ENCODE measurements at regions not wholly inside any gene's neighbourhood (a gene's known extent, or its start where the extent isn't known, plus 50 kb on each side); places are given as distances from the start of the nearest gene placed in this dataset.
"Not testable (repeated sequence)": the region's sequence is repeated elsewhere in the genome, so short reads cannot be mapped to it uniquely, and the experiment has no call there.

DNA sequence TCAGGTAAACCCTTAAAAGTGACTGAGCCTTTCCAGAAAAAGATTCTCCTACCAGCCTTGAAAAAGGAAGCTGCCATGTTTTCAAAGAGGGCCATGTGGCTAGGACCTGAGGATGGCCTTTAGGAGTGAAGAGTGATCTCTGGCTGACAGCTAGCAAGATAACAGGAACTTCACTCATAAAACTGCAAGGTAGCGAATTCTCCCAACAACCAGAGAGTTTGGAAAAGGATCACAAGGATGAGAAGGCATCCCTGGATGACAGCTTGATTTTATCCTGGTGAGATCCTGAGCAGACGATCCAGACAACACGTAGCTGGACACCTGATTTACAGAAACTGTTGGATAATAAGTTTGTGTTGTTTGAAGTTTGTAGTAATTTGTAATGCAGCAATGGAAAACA lies 115.6 kb upstream of the FBXO33 start:
- Histone ChIP-seq H3K4me3 (ENCODE audit: low read depth, low read length) (no peak overlapping the region), H3K27me3 (ENCODE audit: control insufficient read depth, insufficient read depth, low read length) (no peaks in the 10 kb centered on the region), H3K36me3 (ENCODE audit: control insufficient read depth, insufficient read depth, low read length) (no peaks in the 10 kb centered on the region), H3K9me3 (ENCODE audit: control insufficient read depth, insufficient read depth, low read depth, low read length) (0 out of 2 replicates have a peak, but pooled peaks cover 2% of the 10 kb centered on the region), H3K9ac (ENCODE audit: low read length) (no peak overlapping the region), H3K4me1 (ENCODE audit: control insufficient read depth, insufficient read depth, low read length) (no peaks in the 10 kb centered on the region), H3K27ac (ENCODE audit: low read depth, low read length) (no peak overlapping the region)

DNA sequence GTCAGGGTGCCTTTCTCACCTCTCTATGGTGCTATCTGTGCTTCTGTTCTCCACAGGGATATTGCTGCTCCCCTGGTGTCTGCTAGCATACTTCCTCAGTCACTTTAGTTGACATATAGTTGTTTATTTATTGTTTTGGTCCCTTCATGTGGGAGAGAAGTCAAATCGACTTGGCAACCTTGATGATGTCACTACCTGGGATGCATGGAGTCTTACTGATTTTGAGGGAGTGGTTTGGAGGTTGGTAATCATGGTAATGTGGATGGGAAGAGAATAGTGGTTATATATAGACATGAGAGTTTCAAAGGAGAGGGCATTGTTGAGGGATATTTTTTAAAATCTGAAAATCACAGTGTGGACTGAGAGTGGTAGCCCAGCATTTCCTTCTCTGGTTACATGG lies 73.6 kb upstream of the FBXO33 start:
- Histone ChIP-seq H3K27me3 (ENCODE audit: control insufficient read depth, insufficient read depth, low read length) (no peaks in the 10 kb centered on the region), H3K27ac (ENCODE audit: low read depth, low read length) (no peak overlapping the region), H3K36me3 (ENCODE audit: control insufficient read depth, insufficient read depth, low read length) (no peaks in the 10 kb centered on the region), H3K4me1 (ENCODE audit: control insufficient read depth, insufficient read depth, low read length) (no peaks in the 10 kb centered on the region), H3K4me3 (ENCODE audit: low read depth, low read length) (no peak overlapping the region), H3K9ac (ENCODE audit: low read length) (no peak overlapping the region), H3K9me3 (ENCODE audit: control insufficient read depth, insufficient read depth, low read depth, low read length) (peaks cover 11% of the 10 kb centered on the region)

GRCh38 chr14:39500253-39500652 lies 68.0 kb upstream of the FBXO33 start:
- Histone ChIP-seq H3K4me1 (ENCODE audit: control insufficient read depth, insufficient read depth, low read length) (no peaks in the 10 kb centered on the region), H3K4me3 (ENCODE audit: low read depth, low read length) (no peak overlapping the region), H3K9me3 (ENCODE audit: control insufficient read depth, insufficient read depth, low read depth, low read length) (peaks cover 32% of the 10 kb centered on the region), H3K9ac (ENCODE audit: low read length) (no peak overlapping the region), H3K36me3 (ENCODE audit: control insufficient read depth, insufficient read depth, low read length) (no peaks in the 10 kb centered on the region), H3K27me3 (ENCODE audit: control insufficient read depth, insufficient read depth, low read length) (no peaks in the 10 kb centered on the region), H3K27ac (ENCODE audit: low read depth, low read length) (no peak overlapping the region)

DNA sequence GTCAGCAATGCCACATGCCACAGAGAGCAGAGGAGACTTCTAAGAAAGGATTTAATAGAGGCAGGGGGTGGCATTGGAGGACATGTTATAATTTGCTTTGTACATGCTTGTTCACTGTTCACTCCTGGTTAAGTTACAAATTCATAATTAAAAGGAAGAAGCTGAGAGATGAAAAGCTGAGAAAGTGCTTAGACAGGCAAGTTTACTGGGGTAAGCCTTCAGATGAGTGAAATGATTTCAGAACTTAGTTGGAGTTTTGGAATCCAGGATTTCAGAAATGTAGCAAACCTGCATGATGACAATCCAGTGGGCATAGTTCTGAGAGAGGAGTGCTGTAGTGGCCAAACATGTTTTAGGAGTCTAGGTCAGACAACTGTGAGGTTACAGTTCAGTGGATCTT lies 67.3 kb upstream of the FBXO33 start:
- Histone ChIP-seq H3K36me3 (ENCODE audit: control insufficient read depth, insufficient read depth, low read length) (no peaks in the 10 kb centered on the region), H3K27me3 (ENCODE audit: control insufficient read depth, insufficient read depth, low read length) (no peaks in the 10 kb centered on the region), H3K4me1 (ENCODE audit: control insufficient read depth, insufficient read depth, low read length) (no peaks in the 10 kb centered on the region), H3K9me3 (ENCODE audit: control insufficient read depth, insufficient read depth, low read depth, low read length) (peaks cover 35% of the 10 kb centered on the region), H3K9ac (ENCODE audit: low read length) (no peak overlapping the region), H3K27ac (ENCODE audit: low read depth, low read length) (no peak overlapping the region), H3K4me3 (ENCODE audit: low read depth, low read length) (no peak overlapping the region)

GRCh38 chr14:39497677-39498076 lies 65.4 kb upstream of the FBXO33 start:
- not testable (repeated sequence) for H3K27ac ChIP-seq (ENCODE audit: low read depth, low read length); H3K4me3 ChIP-seq (ENCODE audit: low read depth, low read length); H3K36me3 ChIP-seq (ENCODE audit: control insufficient read depth, insufficient read depth, low read length); H3K4me1 ChIP-seq (ENCODE audit: control insufficient read depth, insufficient read depth, low read length); H3K9ac ChIP-seq (ENCODE audit: low read length); H3K27me3 ChIP-seq (ENCODE audit: control insufficient read depth, insufficient read depth, low read length)
- peaks cover 35% of the 10 kb centered on the region for H3K9me3 ChIP-seq (ENCODE audit: control insufficient read depth, insufficient read depth, low read depth, low read length)

DNA sequence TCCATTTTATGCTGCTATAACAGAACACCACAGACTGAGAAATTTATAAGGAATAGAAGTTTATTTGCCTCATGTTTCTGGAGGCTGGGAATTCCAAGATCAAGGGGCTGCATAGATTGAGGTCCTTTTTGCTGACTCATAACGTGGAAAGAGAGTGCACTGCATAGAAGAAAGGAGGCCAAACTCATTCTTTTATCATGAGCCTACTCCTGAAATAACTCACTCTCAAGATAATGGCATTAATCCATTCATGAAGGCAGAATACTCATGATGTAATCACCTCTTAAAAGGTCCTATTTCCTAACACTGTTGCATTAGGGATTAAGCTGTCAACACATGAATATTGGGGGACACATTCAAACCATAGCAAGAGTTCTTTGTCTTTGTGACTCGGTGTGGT lies 60.0 kb upstream of the FBXO33 start:
- H3K9ac ChIP-seq (ENCODE audit: low read length): no peak overlapping the region
- peaks cover 22% of the 10 kb centered on the region for H3K9me3 ChIP-seq (ENCODE audit: control insufficient read depth, insufficient read depth, low read depth, low read length)
- H3K4me3 ChIP-seq (ENCODE audit: low read depth, low read length): no peak overlapping the region
- H3K36me3 ChIP-seq (ENCODE audit: control insufficient read depth, insufficient read depth, low read length): no peaks in the 10 kb centered on the region
- peaks cover 12% of the 10 kb centered on the region; the same call in 1 of the 2 replicates for H3K4me1 ChIP-seq (ENCODE audit: control insufficient read depth, insufficient read depth, low read length)
- H3K27ac ChIP-seq (ENCODE audit: low read depth, low read length): peak overlapping the region; percentile 39; the same call in 1 of the 2 replicates
- H3K27me3 ChIP-seq (ENCODE audit: control insufficient read depth, insufficient read depth, low read length): no peaks in the 10 kb centered on the region

- H3K27me3 ChIP-seq (ENCODE audit: control insufficient read depth, insufficient read depth, low read length): no peaks in the 10 kb centered on the region
- no peaks in the 10 kb centered on the region for H3K36me3 ChIP-seq (ENCODE audit: control insufficient read depth, insufficient read depth, low read length)
- H3K9ac ChIP-seq (ENCODE audit: low read length): no peak overlapping the region
- H3K9me3 ChIP-seq (ENCODE audit: control insufficient read depth, insufficient read depth, low read depth, low read length): peaks cover 12% of the 10 kb centered on the region
- H3K27ac ChIP-seq (ENCODE audit: low read depth, low read length): peak overlapping the region; percentile 63; the same call in 1 of the 2 replicates
- H3K4me3 ChIP-seq (ENCODE audit: low read depth, low read length): no peak overlapping the region
- peaks cover 12% of the 10 kb centered on the region; the same call in 1 of the 2 replicates for H3K4me1 ChIP-seq (ENCODE audit: control insufficient read depth, insufficient read depth, low read length)
Measured at GRCh38 chr14:39491134-39491571, 58.9 kb upstream of the FBXO33 start.

- no peaks in the 10 kb centered on the region for H3K36me3 ChIP-seq (ENCODE audit: control insufficient read depth, insufficient read depth, low read length)
- H3K27ac ChIP-seq (ENCODE audit: low read depth, low read length): no peak overlapping the region
- H3K9ac ChIP-seq (ENCODE audit: low read length): no peak overlapping the region
- no peaks in the 10 kb centered on the region for H3K9me3 ChIP-seq (ENCODE audit: control insufficient read depth, insufficient read depth, low read depth, low read length)
- no peak overlapping the region for H3K4me3 ChIP-seq (ENCODE audit: low read depth, low read length)
- H3K27me3 ChIP-seq (ENCODE audit: control insufficient read depth, insufficient read depth, low read length): no peaks in the 10 kb centered on the region
- H3K4me1 ChIP-seq (ENCODE audit: control insufficient read depth, insufficient read depth, low read length): peaks cover 12% of the 10 kb centered on the region; the same call in 1 of the 2 replicates
Measured at GRCh38 chr14:39488600-39488999, 56.4 kb upstream of the FBXO33 start.

DNA sequence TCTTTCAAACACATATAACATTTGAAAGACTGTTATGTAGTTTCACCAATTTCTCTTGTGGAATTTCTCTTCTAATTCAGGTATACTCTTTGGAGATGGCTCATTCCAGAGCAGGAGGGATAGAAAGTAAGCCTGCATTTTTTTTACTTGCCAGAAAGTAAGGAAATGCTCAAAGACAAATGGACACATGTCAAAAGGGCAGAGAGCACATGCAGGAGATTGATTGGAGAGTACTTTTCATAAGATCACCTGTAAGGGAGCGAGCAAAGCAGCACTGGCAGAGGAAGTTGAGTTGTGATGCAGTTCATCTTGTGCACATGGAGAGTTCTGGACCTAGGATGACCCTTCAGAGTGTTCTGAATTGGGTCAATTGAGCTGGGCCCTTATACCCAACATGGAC lies 51.4 kb upstream of the FBXO33 start:
- Histone ChIP-seq H3K36me3 (ENCODE audit: control insufficient read depth, insufficient read depth, low read length) (no peaks in the 10 kb centered on the region), H3K27ac (ENCODE audit: low read depth, low read length) (no peak overlapping the region), H3K4me3 (ENCODE audit: low read depth, low read length) (no peak overlapping the region), H3K27me3 (ENCODE audit: control insufficient read depth, insufficient read depth, low read length) (no peaks in the 10 kb centered on the region), H3K9ac (ENCODE audit: low read length) (no peak overlapping the region), H3K9me3 (ENCODE audit: control insufficient read depth, insufficient read depth, low read depth, low read length) (no peaks in the 10 kb centered on the region), H3K4me1 (ENCODE audit: control insufficient read depth, insufficient read depth, low read length) (no peaks in the 10 kb centered on the region)

Data from HUES6 (cell line).